MM.1S (cell line): ENCODE measurements at regions not wholly inside any gene's neighbourhood (a gene's known extent, or its start where the extent isn't known, plus 50 kb on each side); places are given as distances from the start of the nearest gene placed in this dataset.

Experiments used
- DNase-seq: peaks from one replicate; pipeline ENCODE4 v3.0.0-alpha.2; 2015
- H2AFZ ChIP-seq: fragments of 300-600 bp; sonication (generic); 2 replicates; pipeline ENCODE4 v1.6.0; 2016; ENCODE audit warnings: antibody characterized with exemption, low read length
- H3F3A ChIP-seq: fragments of 300-600 bp; sonication (generic); 2 replicates; pipeline ENCODE4 v1.6.1; 2016; ENCODE audit warnings: mild to moderate bottlenecking, antibody characterized with exemption, low read length, moderate library complexity, mixed read lengths; ENCODE audit not compliant: insufficient read depth
- H3K27ac ChIP-seq: fragments of 300-600 bp; sonication (generic); 2 replicates; pipeline ENCODE4 v1.5.1; 2016; ENCODE audit warnings: mild to moderate bottlenecking, low read length
- H3K27me3 ChIP-seq: fragments of 300-600 bp; sonication (generic); replicated peaks from 2 replicates; pipeline ENCODE4 v1.6.0; 2016; ENCODE audit warnings: low read length; ENCODE audit not compliant: insufficient read depth
- H3K36me3 ChIP-seq: fragments of 300-600 bp; sonication (generic); replicated peaks from 2 replicates; pipeline ENCODE4 v1.6.1; 2016; ENCODE audit warnings: mild to moderate bottlenecking, low read length, mixed read lengths; ENCODE audit not compliant: insufficient read depth
- H3K4me1 ChIP-seq: fragments of 300-600 bp; sonication (generic); 2 replicates; pipeline ENCODE4 v1.6.1; 2016; ENCODE audit warnings: low read length, mixed read lengths
- H3K4me2 ChIP-seq: fragments of 300-600 bp; sonication (generic); 2 replicates; pipeline ENCODE4 v1.6.0; 2016; ENCODE audit warnings: low read depth, low read length
- H3K4me3 ChIP-seq: fragments of 300-600 bp; sonication (generic); 2 replicates; pipeline ENCODE4 v1.5.1; 2016; ENCODE audit warnings: low read length, mixed read lengths
- H3K79me2 ChIP-seq: fragments of 300-600 bp; sonication (generic); 2 replicates; pipeline ENCODE4 v1.6.1; 2016; ENCODE audit warnings: mixed run types, low read length, mixed read lengths
- H3K9ac ChIP-seq: fragments of 300-600 bp; sonication (generic); 2 replicates; pipeline ENCODE4 v1.6.1; 2016; ENCODE audit warnings: low read length, mixed read lengths
- H3K9me2 ChIP-seq: fragments of 300-600 bp; sonication (generic); replicated peaks from 2 replicates; pipeline ENCODE4 v1.6.1; 2016; ENCODE audit warnings: mild to moderate bottlenecking, low read length, mixed read lengths; ENCODE audit not compliant: insufficient read depth
- H3K9me3 ChIP-seq: fragments of 300-600 bp; sonication (generic); replicated peaks from 2 replicates; pipeline ENCODE4 v1.6.1; 2016; ENCODE audit warnings: mild to moderate bottlenecking, low read length, mixed read lengths; ENCODE audit not compliant: insufficient read depth
- H4K20me1 ChIP-seq: fragments of 300-600 bp; sonication (generic); 2 replicates; pipeline ENCODE4 v1.6.1; 2016; ENCODE audit warnings: mild to moderate bottlenecking, low read length, moderate library complexity, mixed read lengths; ENCODE audit not compliant: insufficient read depth
- CTCF ChIP-seq: fragments of 300-600 bp; sonication (generic); IDR thresholded peaks from 2 replicates; pipeline ENCODE4 v1.5.1; 2016; ENCODE audit warnings: antibody characterized with exemption, low read length, mixed read lengths
- EZH2 ChIP-seq: fragments of 300-600 bp; sonication (generic); optimal IDR thresholded peaks from 2 replicates; pipeline ENCODE3; 2017; ENCODE audit warnings: low read depth, mild to moderate bottlenecking, antibody characterized with exemption, low read length, mixed read lengths
- EZH2phosphoT487 ChIP-seq: fragments of 300-600 bp; sonication (generic); IDR thresholded peaks from 2 replicates; pipeline ENCODE4 v1.6.1; 2018; ENCODE audit warnings: antibody characterized with exemption, low read length

GRCh38 chr3:5047764-5048419 is 68.7 kb downstream of the BHLHE40 start:
- DNase-seq: no peak
- Histone ChIP-seq H3K4me3 (no peak overlapping the region), H4K20me1 (no peaks in the 10 kb centered on the region), H3K9ac (no peak overlapping the region), H3K4me1 (no peaks in the 10 kb centered on the region), H3K4me2 (no peak overlapping the region), H3K79me2 (no peaks in the 10 kb centered on the region), H3K27me3 (no peaks in the 10 kb centered on the region), H3F3A (no peaks in the 10 kb centered on the region), H2AFZ (no peak overlapping the region), H3K36me3 (no peaks in the 10 kb centered on the region), H3K27ac (no peak overlapping the region), H3K9me3 (no peaks in the 10 kb centered on the region), H3K9me2 (no peaks in the 10 kb centered on the region)
- no peak for TF ChIP-seq EZH2phosphoT487
- no peak for TF ChIP-seq CTCF
- no peak for TF ChIP-seq EZH2

- Histone ChIP-seq H3K9me2 (no peaks in the 10 kb centered on the region), H3K36me3 (no peaks in the 10 kb centered on the region), H3K27ac (no peak overlapping the region), H3F3A (no peaks in the 10 kb centered on the region), H4K20me1 (no peaks in the 10 kb centered on the region), H3K79me2 (no peaks in the 10 kb centered on the region), H3K4me2 (no peak overlapping the region), H3K27me3 (no peaks in the 10 kb centered on the region), H3K9me3 (no peaks in the 10 kb centered on the region), H3K9ac (no peak overlapping the region), H2AFZ (no peak overlapping the region), H3K4me1 (no peaks in the 10 kb centered on the region), H3K4me3 (no peak overlapping the region)
- no peak for DNase-seq
- no peak for TF ChIP-seq EZH2
- no peak for TF ChIP-seq EZH2phosphoT487
- TF ChIP-seq CTCF: no peak
Measured at GRCh38 chr3:5051772-5052171, 70.3 kb upstream of the ARL8B start.

GRCh38 chr3:5052247-5052646 is 69.8 kb upstream of the ARL8B start:
- no peaks in the 10 kb centered on the region for H3K27me3 ChIP-seq
- no peak for DNase-seq
- H3K36me3 ChIP-seq: no peaks in the 10 kb centered on the region
- H3K9ac ChIP-seq: no peak overlapping the region
- no peak overlapping the region for H3K27ac ChIP-seq
- H3F3A ChIP-seq: no peaks in the 10 kb centered on the region
- no peak overlapping the region for H3K4me2 ChIP-seq
- H3K4me3 ChIP-seq: no peak overlapping the region
- no peaks in the 10 kb centered on the region for H3K9me2 ChIP-seq
- H3K79me2 ChIP-seq: no peaks in the 10 kb centered on the region
- H3K4me1 ChIP-seq: no peaks in the 10 kb centered on the region
- TF ChIP-seq EZH2phosphoT487: no peak
- no peak for TF ChIP-seq EZH2
- no peak for TF ChIP-seq CTCF
- no peaks in the 10 kb centered on the region for H4K20me1 ChIP-seq
- no peaks in the 10 kb centered on the region for H3K9me3 ChIP-seq
- no peak overlapping the region for H2AFZ ChIP-seq
